Upper lobe of right lung (tissue), 1 donor: ENCODE measurements at regions not wholly inside any gene's neighbourhood (a gene's known extent, or its start where the extent isn't known, plus 50 kb on each side); places are given as distances from the start of the nearest gene placed in this dataset.

ENCODE experiments used
- ATAC-seq: fragments of 200-7000 bp; cut with Tn5 transposase; one replicate; pipeline ENCODE4 v1.9.1; 2020; ENCODE audit warnings: mild to moderate bottlenecking, moderate library complexity
- DNase-seq: peaks from one replicate; pipeline ENCODE4 v3.0.0-alpha.2; 2020
- H3K27ac ChIP-seq: fragments of 200-600 bp; one replicate; pipeline ENCODE4 v1.8.0; 2022
- H3K27me3 ChIP-seq: fragments of 200-600 bp; one replicate; pipeline ENCODE4 v1.8.0; 2022; ENCODE audit warnings: mild to moderate bottlenecking
- H3K36me3 ChIP-seq: fragments of 200-600 bp; one replicate; pipeline ENCODE4 v1.8.0; 2022
- H3K4me1 ChIP-seq: fragments of 200-600 bp; one replicate; pipeline ENCODE4 v1.8.0; 2022
- H3K4me3 ChIP-seq: fragments of 200-600 bp; one replicate; pipeline ENCODE4 v1.8.0; 2022; ENCODE audit warnings: mild to moderate bottlenecking
- H3K9me3 ChIP-seq: fragments of 200-600 bp; one replicate; pipeline ENCODE4 v1.8.0; 2022
- CTCF ChIP-seq: fragments of 200-600 bp; IDR thresholded peaks from one replicate; pipeline ENCODE4 v1.8.0; 2022; ENCODE audit warnings: antibody characterized with exemption
- intact Hi-C: fragments of 100-400 bp; cut with DNase I; formaldehyde crosslinking; loops from one replicate; pipeline ENCODE4 v1.11.0; 2022
- donor health status: DM: no; HTN: yes; CAD: no; lungs with severe emphysema.

GRCh38 chr10:120017733-120018417, 125.3 kb downstream of the SEC23IP start:
- DNase-seq = no peak
- no peak for TF ChIP-seq CTCF
- intact Hi-C loops = no loop called here

GRCh38 chr10:120018695-120019094, 126.2 kb downstream of the SEC23IP start:
- no peaks in the 10 kb centered on the region for H3K4me1 ChIP-seq
- DNase-seq = no peak
- no peaks in the 10 kb centered on the region for H3K36me3 ChIP-seq
- no peak overlapping the region for H3K4me3 ChIP-seq
- H3K27me3 ChIP-seq = no peaks in the 10 kb centered on the region
- no peak for ATAC-seq
- H3K27ac ChIP-seq = no peak overlapping the region
- no peaks in the 10 kb centered on the region for H3K9me3 ChIP-seq
- intact Hi-C loops = no loop called here
- TF ChIP-seq CTCF = no peak

More at GRCh38 chr10:120017733-120018417, 125.3 kb downstream of the SEC23IP start:
- H3K4me3 ChIP-seq = no peak overlapping the region
- H3K27ac ChIP-seq = no peak overlapping the region
- no peaks in the 10 kb centered on the region for H3K4me1 ChIP-seq
- no peaks in the 10 kb centered on the region for H3K9me3 ChIP-seq
- no peak for ATAC-seq
- H3K36me3 ChIP-seq = no peaks in the 10 kb centered on the region
- H3K27me3 ChIP-seq = no peaks in the 10 kb centered on the region

- Histone ChIP-seq H3K4me3 (no peak overlapping the region), H3K27me3 (no peaks in the 10 kb centered on the region), H3K27ac (no peak overlapping the region), H3K36me3 (no peaks in the 10 kb centered on the region), H3K9me3 (no peaks in the 10 kb centered on the region), H3K4me1 (no peaks in the 10 kb centered on the region)
- DNase-seq (no peak), ATAC-seq (no peak)
- intact Hi-C loops = no loop called here
- TF ChIP-seq CTCF = no peak
These were observed 127.0 kb downstream of the SEC23IP start for GRCh38 chr10:120019568-120019967.

GRCh38 chr10:120022357-120022756, 129.8 kb downstream of the SEC23IP start:
- TF ChIP-seq CTCF = no peak
- intact Hi-C loops = no loop called here
- no peak overlapping the region for H3K27ac ChIP-seq
- no peaks in the 10 kb centered on the region for H3K4me1 ChIP-seq
- no peaks in the 10 kb centered on the region for H3K9me3 ChIP-seq
- H3K4me3 ChIP-seq = no peak overlapping the region
- no peaks in the 10 kb centered on the region for H3K27me3 ChIP-seq
- DNase-seq = no peak
- H3K36me3 ChIP-seq = no peaks in the 10 kb centered on the region
- ATAC-seq = no peak

GRCh38 chr10:120034236-120034635, 141.7 kb downstream of the SEC23IP start:
- H3K4me1 ChIP-seq = no peaks in the 10 kb centered on the region
- intact Hi-C loops = no loop called here
- no peak overlapping the region for H3K27ac ChIP-seq
- DNase-seq (no peak), ATAC-seq (no peak)
- H3K9me3 ChIP-seq = no peaks in the 10 kb centered on the region
- no peaks in the 10 kb centered on the region for H3K27me3 ChIP-seq
- H3K4me3 ChIP-seq = no peak overlapping the region
- TF ChIP-seq CTCF = no peak
- no peaks in the 10 kb centered on the region for H3K36me3 ChIP-seq

GRCh38 chr10:120039046-120039445, 146.5 kb downstream of the SEC23IP start:
- H3K9me3 ChIP-seq = no peaks in the 10 kb centered on the region
- no peaks in the 10 kb centered on the region for H3K36me3 ChIP-seq
- H3K4me3 ChIP-seq = no peak overlapping the region
- ATAC-seq = no peak
- no peak for DNase-seq
- no peak for TF ChIP-seq CTCF
- no peak overlapping the region for H3K27ac ChIP-seq
- intact Hi-C loops = no loop called here
- no peaks in the 10 kb centered on the region for H3K4me1 ChIP-seq
- H3K27me3 ChIP-seq = no peaks in the 10 kb centered on the region
